H1 (cell line): ENCODE measurements at regions not wholly inside any gene's neighbourhood (a gene's known extent, or its start where the extent isn't known, plus 50 kb on each side); places are given as distances from the start of the nearest gene placed in this dataset.

Source experiments
- TBP ChIP-seq: IDR thresholded peaks from 2 replicates; pipeline ENCODE4 v1.6.1; 2011; ENCODE audit warnings: low read depth, low read length, improper control_type of control experiment
- TF ChIP-seq, protein P1 (sequence below): IDR thresholded peaks from 2 replicates; pipeline ENCODE4 v1.6.1; 2012; ENCODE audit warnings: inconsistent platforms
- TF ChIP-seq, protein P2 (sequence below), 3 experiments: IDR thresholded peaks; 1 replicate in 2 of 3; 2 replicates in 1 of 3; pipeline versions ENCODE4 v1.5.1 to v1.6.1; 2011; ENCODE audit warnings: low read length in 3 of 3, mild to moderate bottlenecking in 3 of 3, inconsistent platforms in 2 of 3, low read depth in 1 of 3, moderate library complexity in 1 of 3; ENCODE audit not compliant: insufficient read depth in 1 of 3; ENCODE audit errors: control extremely low read depth in 1 of 3

DNA sequence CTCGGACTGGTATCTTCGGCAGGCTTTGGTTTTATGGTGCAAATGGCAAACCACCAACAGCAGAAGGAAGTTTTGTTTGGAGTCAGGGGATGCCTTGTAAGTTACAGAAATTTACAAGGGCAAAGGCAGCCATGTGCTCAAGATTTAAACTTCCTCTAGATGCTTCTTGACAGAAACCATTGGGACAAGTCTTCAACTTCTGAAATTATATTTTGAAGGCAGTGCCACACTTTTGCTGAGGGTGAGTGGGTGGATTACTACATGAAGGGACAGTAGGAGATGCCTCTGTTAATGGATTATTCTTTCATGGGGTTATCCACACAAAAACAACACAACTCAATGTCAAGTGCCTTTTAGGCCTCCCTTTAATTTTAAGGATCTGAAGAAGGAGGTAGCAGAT, 97.9 kb downstream of the VAPA start:
- TF ChIP-seq, protein P1, sequence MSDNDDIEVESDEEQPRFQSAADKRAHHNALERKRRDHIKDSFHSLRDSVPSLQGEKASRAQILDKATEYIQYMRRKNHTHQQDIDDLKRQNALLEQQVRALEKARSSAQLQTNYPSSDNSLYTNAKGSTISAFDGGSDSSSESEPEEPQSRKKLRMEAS, result no peak
- no peak for TF ChIP-seq TBP
- TF ChIP-seq, protein P2, sequence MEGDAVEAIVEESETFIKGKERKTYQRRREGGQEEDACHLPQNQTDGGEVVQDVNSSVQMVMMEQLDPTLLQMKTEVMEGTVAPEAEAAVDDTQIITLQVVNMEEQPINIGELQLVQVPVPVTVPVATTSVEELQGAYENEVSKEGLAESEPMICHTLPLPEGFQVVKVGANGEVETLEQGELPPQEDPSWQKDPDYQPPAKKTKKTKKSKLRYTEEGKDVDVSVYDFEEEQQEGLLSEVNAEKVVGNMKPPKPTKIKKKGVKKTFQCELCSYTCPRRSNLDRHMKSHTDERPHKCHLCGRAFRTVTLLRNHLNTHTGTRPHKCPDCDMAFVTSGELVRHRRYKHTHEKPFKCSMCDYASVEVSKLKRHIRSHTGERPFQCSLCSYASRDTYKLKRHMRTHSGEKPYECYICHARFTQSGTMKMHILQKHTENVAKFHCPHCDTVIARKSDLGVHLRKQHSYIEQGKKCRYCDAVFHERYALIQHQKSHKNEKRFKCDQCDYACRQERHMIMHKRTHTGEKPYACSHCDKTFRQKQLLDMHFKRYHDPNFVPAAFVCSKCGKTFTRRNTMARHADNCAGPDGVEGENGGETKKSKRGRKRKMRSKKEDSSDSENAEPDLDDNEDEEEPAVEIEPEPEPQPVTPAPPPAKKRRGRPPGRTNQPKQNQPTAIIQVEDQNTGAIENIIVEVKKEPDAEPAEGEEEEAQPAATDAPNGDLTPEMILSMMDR (IDR thresholded peaks at IDR 0.05; ENCODE audit: control extremely low read depth in 1 of 3, insufficient read depth in 1 of 3, low read depth in 1 of 3, low read length in 3 of 3), result no peak
